Epithelial cell of esophagus (primary cell): ENCODE measurements at regions not wholly inside any gene's neighbourhood (a gene's known extent, or its start where the extent isn't known, plus 50 kb on each side); places are given as distances from the start of the nearest gene placed in this dataset.
"Not testable (repeated sequence)": the region's sequence is repeated elsewhere in the genome, so short reads cannot be mapped to it uniquely, and the experiment has no call there.

Experiments used
- DNase-seq: peaks from one replicate; pipeline ENCODE4 v3.0.0; 2010; ENCODE audit warnings: low read depth
- H3K4me3 ChIP-seq: 2 replicates; pipeline ENCODE4 v1.5.1; 2011; ENCODE audit warnings: mild to moderate bottlenecking, low read length, control low read depth
- TF ChIP-seq, protein P1 (sequence below): IDR thresholded peaks from 2 replicates; pipeline ENCODE4 v1.5.1; 2011; ENCODE audit warnings: low read depth, mild to moderate bottlenecking, low read length, control low read depth, inconsistent platforms; ENCODE audit not compliant: insufficient read depth; ENCODE audit errors: missing control alignments

DNA sequence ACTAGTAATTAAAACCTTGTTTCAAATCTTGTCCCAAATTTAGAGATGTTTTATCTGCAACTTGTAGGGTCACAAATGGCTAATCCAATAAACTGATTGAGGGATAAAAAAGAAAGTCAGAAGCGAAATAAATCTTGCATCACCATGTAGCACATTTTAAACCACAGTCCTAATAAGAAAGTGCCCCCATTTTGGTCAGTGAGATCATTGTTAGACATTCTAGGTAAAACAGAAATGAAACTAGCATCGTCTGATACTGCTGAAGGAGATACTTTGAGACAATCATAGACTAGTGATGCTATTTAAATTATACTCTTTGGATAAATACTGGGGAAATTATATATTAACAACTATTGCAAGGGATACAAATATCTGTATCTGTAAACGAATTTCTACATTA lies 247.9 kb downstream of the AMY1C start:
- H3K4me3 ChIP-seq = no peak overlapping the region
- TF ChIP-seq, protein P1, sequence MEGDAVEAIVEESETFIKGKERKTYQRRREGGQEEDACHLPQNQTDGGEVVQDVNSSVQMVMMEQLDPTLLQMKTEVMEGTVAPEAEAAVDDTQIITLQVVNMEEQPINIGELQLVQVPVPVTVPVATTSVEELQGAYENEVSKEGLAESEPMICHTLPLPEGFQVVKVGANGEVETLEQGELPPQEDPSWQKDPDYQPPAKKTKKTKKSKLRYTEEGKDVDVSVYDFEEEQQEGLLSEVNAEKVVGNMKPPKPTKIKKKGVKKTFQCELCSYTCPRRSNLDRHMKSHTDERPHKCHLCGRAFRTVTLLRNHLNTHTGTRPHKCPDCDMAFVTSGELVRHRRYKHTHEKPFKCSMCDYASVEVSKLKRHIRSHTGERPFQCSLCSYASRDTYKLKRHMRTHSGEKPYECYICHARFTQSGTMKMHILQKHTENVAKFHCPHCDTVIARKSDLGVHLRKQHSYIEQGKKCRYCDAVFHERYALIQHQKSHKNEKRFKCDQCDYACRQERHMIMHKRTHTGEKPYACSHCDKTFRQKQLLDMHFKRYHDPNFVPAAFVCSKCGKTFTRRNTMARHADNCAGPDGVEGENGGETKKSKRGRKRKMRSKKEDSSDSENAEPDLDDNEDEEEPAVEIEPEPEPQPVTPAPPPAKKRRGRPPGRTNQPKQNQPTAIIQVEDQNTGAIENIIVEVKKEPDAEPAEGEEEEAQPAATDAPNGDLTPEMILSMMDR = no peak
- no peak for DNase-seq

DNA sequence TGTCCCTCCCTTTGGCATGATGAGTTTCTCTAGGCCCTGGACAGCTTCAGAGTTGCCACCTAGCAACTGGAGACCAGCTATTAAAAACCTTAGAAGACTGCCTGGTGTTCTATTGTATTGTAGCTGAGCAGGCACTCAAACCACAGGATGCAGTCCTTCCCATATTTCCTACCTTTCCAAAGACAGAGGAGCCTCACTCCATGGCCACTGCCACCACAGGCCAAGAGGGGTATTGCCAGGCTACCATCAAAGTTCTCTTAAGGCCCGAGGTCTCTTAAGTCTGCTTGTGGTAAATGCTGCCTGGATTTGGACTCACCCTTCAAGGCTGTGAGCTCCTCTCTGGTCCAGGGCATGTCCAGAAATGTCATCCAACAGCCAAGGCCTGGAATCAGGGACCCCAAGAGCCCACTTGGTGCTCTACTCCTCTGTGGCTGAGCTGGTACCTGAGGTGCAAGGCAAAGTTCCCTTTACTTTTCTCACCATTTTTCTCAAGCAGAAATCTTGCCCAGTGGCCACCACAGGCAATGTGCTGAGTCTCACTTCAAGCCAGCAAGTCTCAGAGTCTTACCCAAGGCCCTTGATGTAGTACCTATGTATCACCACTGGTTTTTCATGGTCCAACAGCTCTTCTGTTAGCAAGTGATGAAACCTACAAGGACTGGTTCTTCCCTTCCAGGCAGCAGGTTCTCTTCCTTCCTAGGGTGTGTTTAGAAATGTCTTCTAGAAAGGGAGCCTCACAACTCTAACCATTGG lies 269.4 kb downstream of the AMY1C start:
- H3K4me3 ChIP-seq = no peak overlapping the region
- DNase-seq = no peak
- TF ChIP-seq, protein P1 = no peak

DNA sequence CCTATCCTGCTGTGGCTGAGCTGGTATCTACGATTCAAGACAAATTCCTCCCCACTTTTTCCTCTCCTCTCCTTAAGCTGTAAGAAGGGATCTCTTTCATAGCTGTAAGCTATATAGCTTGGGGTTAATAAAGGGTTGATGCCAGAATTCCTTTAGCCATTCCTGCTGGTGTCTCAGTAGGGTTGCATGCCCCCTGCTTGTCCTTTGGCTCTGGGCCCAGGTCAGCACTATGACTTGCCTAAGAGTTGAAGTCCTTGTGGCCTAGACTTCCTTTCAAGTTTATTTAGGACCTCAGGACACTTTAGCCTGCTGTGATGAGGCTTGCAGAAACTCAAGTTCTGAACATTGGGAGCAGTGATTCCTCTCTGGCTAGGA lies 270.0 kb downstream of the AMY1C start:
- DNase-seq = no peak
- no peak overlapping the region for H3K4me3 ChIP-seq
- TF ChIP-seq, protein P1 = no peak

DNA sequence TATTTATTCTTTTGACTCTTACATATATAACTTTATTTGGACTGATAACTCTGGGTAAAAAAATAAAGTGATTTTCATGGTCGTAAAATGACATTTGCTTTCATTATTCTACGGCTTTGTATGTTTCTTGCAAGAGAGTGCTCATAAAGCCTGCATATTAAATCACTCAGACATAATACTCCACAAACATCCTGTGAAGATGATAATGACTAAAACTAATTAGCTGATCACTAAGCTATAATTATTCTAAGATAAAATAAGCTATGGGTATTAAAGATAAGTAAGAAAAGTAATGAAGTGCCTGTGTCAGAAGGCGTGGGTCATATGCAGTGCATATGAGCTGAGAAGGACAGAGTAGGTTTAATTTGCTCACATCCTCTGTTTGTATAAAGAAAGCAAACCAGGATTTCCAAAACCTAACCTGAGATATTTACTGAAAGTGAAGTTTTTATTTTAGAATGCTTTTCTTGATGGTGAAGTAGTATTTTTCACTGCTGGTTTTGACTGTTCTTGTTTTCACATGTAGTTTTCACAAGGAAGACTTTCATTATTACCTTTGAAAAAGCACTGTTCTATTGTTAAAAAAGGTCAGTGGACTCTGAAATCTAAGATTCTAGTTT lies 278.8 kb downstream of the AMY1C start:
- H3K4me3 ChIP-seq = no peak overlapping the region
- TF ChIP-seq, protein P1 = no peak
- no peak for DNase-seq

DNA sequence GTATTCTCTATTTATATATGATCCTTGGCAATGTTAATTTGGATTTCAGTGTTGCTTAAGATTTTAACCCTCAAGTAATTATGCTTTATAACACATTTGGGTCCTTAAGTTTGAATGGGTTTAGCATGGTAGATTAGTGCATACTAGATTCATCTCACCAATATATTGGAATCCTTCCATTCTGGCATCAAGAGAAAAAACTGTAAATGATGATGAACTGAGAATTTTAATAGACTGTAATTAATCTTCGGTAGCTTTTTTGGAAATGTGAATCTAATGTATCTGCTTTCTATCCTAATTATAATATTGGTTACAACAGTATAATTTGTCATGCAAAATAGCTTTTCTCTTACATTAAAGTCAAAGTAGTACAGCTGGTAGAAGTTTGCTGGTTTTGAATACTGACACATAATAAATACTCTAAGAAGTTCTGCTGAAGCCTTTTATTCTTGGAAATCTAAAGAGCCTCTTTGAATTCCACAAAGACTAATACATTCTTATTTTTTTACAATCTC lies 279.8 kb downstream of the AMY1C start:
- no peak for DNase-seq
- TF ChIP-seq, protein P1 = no peak
- no peak overlapping the region for H3K4me3 ChIP-seq

DNA sequence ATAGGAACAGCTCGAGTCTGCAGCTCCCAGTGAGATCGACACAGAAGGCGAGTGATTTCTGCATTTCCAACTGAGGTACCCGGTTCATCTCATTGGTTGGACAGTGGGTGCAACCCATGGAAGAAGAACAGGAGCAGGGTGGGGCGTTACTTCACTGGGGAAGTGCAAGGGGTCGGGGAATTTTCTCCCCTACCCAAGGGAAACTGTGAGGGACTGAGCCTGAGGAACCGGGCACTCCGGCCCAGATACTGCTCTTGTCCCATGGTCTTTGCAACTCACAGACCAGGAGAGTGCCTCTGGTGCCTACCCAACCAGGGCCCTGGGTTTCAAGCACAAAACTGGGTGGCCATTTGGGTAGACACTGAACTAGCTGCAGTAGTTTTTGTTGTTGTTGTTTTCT lies 307.1 kb downstream of the AMY1C start:
- TF ChIP-seq, protein P1 = no peak
- no peak overlapping the region for H3K4me3 ChIP-seq
- no peak for DNase-seq

DNA sequence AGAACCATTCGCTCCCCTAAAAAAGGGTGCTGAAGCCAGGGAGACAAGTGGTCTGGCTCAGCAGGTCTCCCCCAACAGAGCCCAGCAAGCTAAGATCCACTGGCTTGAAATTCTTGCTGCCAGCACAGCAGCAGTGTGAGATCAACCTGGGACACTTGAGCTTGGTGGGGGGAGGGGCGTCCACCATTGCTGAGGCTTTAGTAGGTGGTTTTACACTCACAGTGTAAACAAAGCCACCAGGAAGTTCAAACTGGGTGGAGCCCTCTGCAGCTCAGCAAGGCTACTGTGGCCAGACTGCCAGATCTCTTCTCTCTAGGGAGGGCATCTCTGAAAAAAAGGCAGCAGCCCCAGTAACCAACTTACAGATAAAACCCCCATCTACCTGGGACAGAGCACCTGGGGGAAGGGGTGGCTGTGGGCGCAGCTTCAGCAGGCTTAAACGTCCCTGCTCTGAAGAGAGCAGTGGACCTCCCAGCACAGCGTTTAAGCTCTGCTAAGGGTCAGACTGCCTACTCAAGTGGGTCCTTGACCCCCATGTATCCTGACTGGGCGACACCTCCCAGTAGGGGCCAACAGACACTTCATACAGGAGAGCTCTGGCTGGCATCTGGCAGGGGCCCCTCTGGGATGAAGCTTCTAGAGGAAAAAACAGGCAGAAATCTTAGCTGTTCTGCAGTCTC lies 307.7 kb downstream of the AMY1C start:
- DNase-seq = peak; percentile 8
- not testable (repeated sequence) for H3K4me3 ChIP-seq

DNA sequence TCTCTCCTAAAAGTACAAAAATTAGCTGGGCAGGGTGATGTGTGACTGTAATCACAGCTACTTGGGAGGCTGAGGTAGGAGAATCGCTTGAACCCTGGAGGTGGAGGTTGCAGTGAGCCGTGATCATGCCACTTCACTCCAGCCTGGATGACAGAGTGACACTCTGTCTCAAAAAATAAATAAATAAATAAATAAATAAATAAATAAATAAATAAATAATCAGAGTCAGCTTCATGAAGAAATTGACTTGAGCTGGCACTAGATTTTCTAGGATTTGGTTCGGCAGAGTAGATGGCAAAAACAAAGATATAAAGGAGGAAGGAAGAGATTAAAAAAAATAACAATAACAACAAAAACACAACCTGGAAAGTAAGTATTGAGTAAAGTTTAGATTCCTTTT lies 311.9 kb downstream of the AMY1C start:
- not testable (repeated sequence) for DNase-seq, H3K4me3 ChIP-seq
